ENCODE measurements at regions not wholly inside any gene's neighbourhood (a gene's known extent, or its start where the extent isn't known, plus 50 kb on each side); places are given as distances from the start of the nearest gene placed in this dataset.
"Not testable (repeated sequence)": the region's sequence is repeated elsewhere in the genome, so short reads cannot be mapped to it uniquely, and the experiment has no call there.

- H3K4me3 ChIP-seq; intact Hi-C loops (cut with micrococcal nuclease); H3K27ac ChIP-seq (replicated peaks); H3K4me1 ChIP-seq; H3K36me3 ChIP-seq; H3K9me3 ChIP-seq (replicated peaks); DNase-seq: not testable (repeated sequence)
- H3K27me3 ChIP-seq (ENCODE audit: low read depth), result peaks cover 11% of the 10 kb centered on the region
Measured at GRCh38 chr14:106717544-106717943, 1191.2 kb downstream of the TMEM121 start.

- H3K4me1 ChIP-seq; DNase-seq; H3K9me3 ChIP-seq (replicated peaks); intact Hi-C loops (cut with micrococcal nuclease); H3K4me3 ChIP-seq; H3K27me3 ChIP-seq (ENCODE audit: low read depth); H3K36me3 ChIP-seq; H3K27ac ChIP-seq (replicated peaks): not testable (repeated sequence)
Measured at GRCh38 chr14:106719880-106720279, 1193.5 kb downstream of the TMEM121 start.

GRCh38 chr14:106721926-106722325 lies 1195.5 kb downstream of the TMEM121 start:
- DNase-seq; H3K27me3 ChIP-seq (ENCODE audit: low read depth); H3K9me3 ChIP-seq (replicated peaks); intact Hi-C loops (cut with micrococcal nuclease); H3K4me1 ChIP-seq; H3K27ac ChIP-seq (replicated peaks); H3K36me3 ChIP-seq; H3K4me3 ChIP-seq: not testable (repeated sequence)

GRCh38 chr14:106722813-106723687 lies 1196.7 kb downstream of the TMEM121 start:
- H3K4me3 ChIP-seq; H3K27me3 ChIP-seq (ENCODE audit: low read depth); H3K9me3 ChIP-seq (replicated peaks); DNase-seq; intact Hi-C loops (cut with micrococcal nuclease); H3K36me3 ChIP-seq; H3K27ac ChIP-seq (replicated peaks); H3K4me1 ChIP-seq: not testable (repeated sequence)

GRCh38 chr14:106727962-106728361 lies 1201.6 kb downstream of the TMEM121 start:
- DNase-seq; H3K4me3 ChIP-seq; H3K4me1 ChIP-seq; H3K27me3 ChIP-seq (ENCODE audit: low read depth); intact Hi-C loops (cut with micrococcal nuclease); H3K36me3 ChIP-seq; H3K9me3 ChIP-seq (replicated peaks); H3K27ac ChIP-seq (replicated peaks): not testable (repeated sequence)

GRCh38 chr14:106728611-106729010 lies 1202.2 kb downstream of the TMEM121 start:
- no peaks in the 10 kb centered on the region for H3K9me3 ChIP-seq (replicated peaks)
- intact Hi-C loops (cut with micrococcal nuclease), result no loop called here

GRCh38 chr14:106729551-106729950 lies 1203.2 kb downstream of the TMEM121 start:
- intact Hi-C loops (cut with micrococcal nuclease), result no loop called here
- Histone ChIP-seq H3K9me3 (replicated peaks) (no peaks in the 10 kb centered on the region), H3K4me1 (no peaks in the 10 kb centered on the region), H3K36me3 (no peaks in the 10 kb centered on the region), H3K27me3 (ENCODE audit: low read depth) (no peaks in the 10 kb centered on the region), H3K4me3 (no peak overlapping the region), H3K27ac (replicated peaks) (no peak overlapping the region)
- TF ChIP-seq CTCF (IDR thresholded peaks at IDR 0.05; ENCODE audit: borderline replicate concordance), result no peak
- no peak for DNase-seq

More at GRCh38 chr14:106728611-106729010, 1202.2 kb downstream of the TMEM121 start:
- H3K36me3 ChIP-seq, result no peaks in the 10 kb centered on the region
- no peak overlapping the region for H3K4me3 ChIP-seq
- H3K4me1 ChIP-seq, result no peaks in the 10 kb centered on the region
- H3K27ac ChIP-seq (replicated peaks), result no peak overlapping the region
- H3K27me3 ChIP-seq (ENCODE audit: low read depth), result no peaks in the 10 kb centered on the region
- DNase-seq, result no peak
- no peak for TF ChIP-seq CTCF (IDR thresholded peaks at IDR 0.05; ENCODE audit: borderline replicate concordance)

- H3K9me3 ChIP-seq (replicated peaks), result no peaks in the 10 kb centered on the region
- intact Hi-C loops (cut with micrococcal nuclease), result no loop called here
Measured at GRCh38 chr14:106733771-106734170, 1207.4 kb downstream of the TMEM121 start.

More at GRCh38 chr14:106733771-106734170, 1207.4 kb downstream of the TMEM121 start:
- no peak for DNase-seq
- H3K4me3 ChIP-seq, result no peak overlapping the region
- no peak for TF ChIP-seq CTCF (IDR thresholded peaks at IDR 0.05; ENCODE audit: borderline replicate concordance)
- no peaks in the 10 kb centered on the region for H3K36me3 ChIP-seq
- no peaks in the 10 kb centered on the region for H3K4me1 ChIP-seq
- H3K27me3 ChIP-seq (ENCODE audit: low read depth), result no peaks in the 10 kb centered on the region
- H3K27ac ChIP-seq (replicated peaks), result no peak overlapping the region
